Parathyroid adenoma (tissue), 2 donors: ENCODE measurements at regions not wholly inside any gene's neighbourhood (a gene's known extent, or its start where the extent isn't known, plus 50 kb on each side); places are given as distances from the start of the nearest gene placed in this dataset.

Experiments used
- H2AFZ ChIP-seq: fragments of 300-600 bp; sonication (generic); one replicate; pipeline ENCODE4 v1.7.0; 2017; ENCODE audit warnings: antibody characterized with exemption, mild to moderate bottlenecking
- H3K27ac ChIP-seq: fragments of 300-600 bp; sonication (generic); one replicate; pipeline ENCODE4 v1.7.0; 2017
- H3K27me3 ChIP-seq: fragments of 300-600 bp; sonication (generic); one replicate; pipeline ENCODE4 v1.7.0; 2017; ENCODE audit warnings: low read length; ENCODE audit not compliant: control insufficient read depth, insufficient read depth
- H3K36me3 ChIP-seq: fragments of 300-600 bp; sonication (generic); one replicate; pipeline ENCODE4 v1.7.0; 2017; ENCODE audit warnings: low read length; ENCODE audit not compliant: control insufficient read depth, insufficient read depth
- H3K4me1 ChIP-seq: fragments of 300-600 bp; sonication (generic); one replicate; pipeline ENCODE4 v1.7.0; 2017; ENCODE audit warnings: control low read depth
- H3K4me2 ChIP-seq: fragments of 300-600 bp; sonication (generic); one replicate; pipeline ENCODE4 v1.7.0; 2017; ENCODE audit warnings: low read length
- H3K4me3 ChIP-seq: fragments of 300-600 bp; sonication (generic); one replicate; pipeline ENCODE4 v1.7.0; 2017; ENCODE audit warnings: low read depth, low read length
- H3K79me2 ChIP-seq: fragments of 300-600 bp; sonication (generic); one replicate; pipeline ENCODE4 v1.7.0; 2017; ENCODE audit warnings: control low read depth
- H3K9ac ChIP-seq: fragments of 300-600 bp; sonication (generic); one replicate; pipeline ENCODE4 v1.7.0; 2017; ENCODE audit warnings: mild to moderate bottlenecking
- H3K9me3 ChIP-seq: fragments of 300-600 bp; sonication (generic); one replicate; pipeline ENCODE4 v1.7.0; 2017; ENCODE audit warnings: low read length; ENCODE audit not compliant: control insufficient read depth
- TF ChIP-seq, protein P1 (sequence below): fragments of 300-600 bp; sonication (generic); IDR thresholded peaks from one replicate; pipeline ENCODE4 v1.7.0; 2017; ENCODE audit warnings: antibody characterized with exemption, mild to moderate bottlenecking
- donor health status: primary hyperparathyroidism.

DNA sequence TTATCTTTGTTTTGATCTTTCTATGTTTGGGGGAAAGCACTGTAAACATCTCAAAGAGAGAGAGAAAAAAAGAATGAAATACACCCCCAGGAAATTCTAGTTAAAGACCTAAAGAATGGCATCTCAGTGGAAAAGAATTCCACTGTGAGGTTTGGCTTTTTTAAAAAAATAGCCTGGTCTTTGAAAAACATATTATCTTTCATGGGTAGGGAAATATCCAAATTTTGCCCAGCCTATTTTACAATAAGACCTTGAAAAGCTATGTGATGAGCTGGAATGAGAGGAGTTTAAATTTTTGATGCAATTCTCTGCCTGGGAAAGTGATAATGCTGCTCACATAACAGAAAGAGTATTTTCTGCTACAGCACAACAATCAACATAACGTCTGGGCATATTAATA, 348.1 kb upstream of the WWC1 start:
- H3K36me3 ChIP-seq: no peaks in the 10 kb centered on the region
- TF ChIP-seq, protein P1, sequence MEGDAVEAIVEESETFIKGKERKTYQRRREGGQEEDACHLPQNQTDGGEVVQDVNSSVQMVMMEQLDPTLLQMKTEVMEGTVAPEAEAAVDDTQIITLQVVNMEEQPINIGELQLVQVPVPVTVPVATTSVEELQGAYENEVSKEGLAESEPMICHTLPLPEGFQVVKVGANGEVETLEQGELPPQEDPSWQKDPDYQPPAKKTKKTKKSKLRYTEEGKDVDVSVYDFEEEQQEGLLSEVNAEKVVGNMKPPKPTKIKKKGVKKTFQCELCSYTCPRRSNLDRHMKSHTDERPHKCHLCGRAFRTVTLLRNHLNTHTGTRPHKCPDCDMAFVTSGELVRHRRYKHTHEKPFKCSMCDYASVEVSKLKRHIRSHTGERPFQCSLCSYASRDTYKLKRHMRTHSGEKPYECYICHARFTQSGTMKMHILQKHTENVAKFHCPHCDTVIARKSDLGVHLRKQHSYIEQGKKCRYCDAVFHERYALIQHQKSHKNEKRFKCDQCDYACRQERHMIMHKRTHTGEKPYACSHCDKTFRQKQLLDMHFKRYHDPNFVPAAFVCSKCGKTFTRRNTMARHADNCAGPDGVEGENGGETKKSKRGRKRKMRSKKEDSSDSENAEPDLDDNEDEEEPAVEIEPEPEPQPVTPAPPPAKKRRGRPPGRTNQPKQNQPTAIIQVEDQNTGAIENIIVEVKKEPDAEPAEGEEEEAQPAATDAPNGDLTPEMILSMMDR: no peak
- no peak overlapping the region for H3K4me3 ChIP-seq
- no peak overlapping the region for H3K27ac ChIP-seq
- no peak overlapping the region for H3K9ac ChIP-seq
- no peak overlapping the region for H3K4me2 ChIP-seq
- no peaks in the 10 kb centered on the region for H3K27me3 ChIP-seq
- H3K9me3 ChIP-seq: no peaks in the 10 kb centered on the region
- H2AFZ ChIP-seq: no peak overlapping the region
- no peaks in the 10 kb centered on the region for H3K4me1 ChIP-seq
- no peaks in the 10 kb centered on the region for H3K79me2 ChIP-seq

DNA sequence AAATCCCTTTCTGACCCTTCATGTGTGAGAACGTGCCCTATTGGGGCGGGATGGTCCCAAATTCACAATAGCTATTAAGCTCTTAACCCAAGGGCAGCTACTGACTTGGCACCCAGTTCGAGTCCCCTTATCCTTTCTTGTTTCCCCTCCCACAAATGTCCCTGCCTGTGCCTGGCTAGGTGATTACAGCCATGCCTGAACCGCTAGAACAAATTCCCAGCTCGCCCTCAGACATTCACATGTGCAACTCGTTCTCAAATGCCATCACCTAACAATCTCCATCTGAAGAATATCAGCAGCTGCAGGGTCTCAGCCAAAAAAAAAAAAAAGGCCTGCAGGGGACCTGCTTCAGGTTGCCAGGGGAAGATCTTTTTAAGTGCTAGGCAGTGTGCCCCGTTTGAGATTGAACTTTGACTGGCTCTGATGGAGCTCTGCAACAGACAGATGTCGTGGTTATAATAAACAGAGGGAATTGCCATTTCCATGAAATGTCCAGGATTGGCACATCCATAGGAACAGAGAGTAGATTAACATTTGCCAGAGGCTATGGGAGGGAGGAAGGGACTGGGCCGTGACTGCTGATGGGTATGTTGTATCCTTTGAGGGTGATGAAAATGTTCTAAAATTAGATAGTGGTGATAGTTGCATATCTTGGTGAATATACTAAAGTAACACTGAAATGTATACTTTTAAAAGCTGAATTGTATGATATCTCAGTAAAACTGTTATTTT, 347.2 kb upstream of the WWC1 start:
- Histone ChIP-seq H3K4me2 (no peak overlapping the region), H3K9ac (no peak overlapping the region), H3K4me1 (no peaks in the 10 kb centered on the region), H3K27me3 (no peaks in the 10 kb centered on the region), H3K4me3 (no peak overlapping the region), H3K27ac (no peak overlapping the region), H3K79me2 (no peaks in the 10 kb centered on the region), H2AFZ (no peak overlapping the region), H3K9me3 (no peaks in the 10 kb centered on the region), H3K36me3 (no peaks in the 10 kb centered on the region)
- TF ChIP-seq, protein P1: no peak

DNA sequence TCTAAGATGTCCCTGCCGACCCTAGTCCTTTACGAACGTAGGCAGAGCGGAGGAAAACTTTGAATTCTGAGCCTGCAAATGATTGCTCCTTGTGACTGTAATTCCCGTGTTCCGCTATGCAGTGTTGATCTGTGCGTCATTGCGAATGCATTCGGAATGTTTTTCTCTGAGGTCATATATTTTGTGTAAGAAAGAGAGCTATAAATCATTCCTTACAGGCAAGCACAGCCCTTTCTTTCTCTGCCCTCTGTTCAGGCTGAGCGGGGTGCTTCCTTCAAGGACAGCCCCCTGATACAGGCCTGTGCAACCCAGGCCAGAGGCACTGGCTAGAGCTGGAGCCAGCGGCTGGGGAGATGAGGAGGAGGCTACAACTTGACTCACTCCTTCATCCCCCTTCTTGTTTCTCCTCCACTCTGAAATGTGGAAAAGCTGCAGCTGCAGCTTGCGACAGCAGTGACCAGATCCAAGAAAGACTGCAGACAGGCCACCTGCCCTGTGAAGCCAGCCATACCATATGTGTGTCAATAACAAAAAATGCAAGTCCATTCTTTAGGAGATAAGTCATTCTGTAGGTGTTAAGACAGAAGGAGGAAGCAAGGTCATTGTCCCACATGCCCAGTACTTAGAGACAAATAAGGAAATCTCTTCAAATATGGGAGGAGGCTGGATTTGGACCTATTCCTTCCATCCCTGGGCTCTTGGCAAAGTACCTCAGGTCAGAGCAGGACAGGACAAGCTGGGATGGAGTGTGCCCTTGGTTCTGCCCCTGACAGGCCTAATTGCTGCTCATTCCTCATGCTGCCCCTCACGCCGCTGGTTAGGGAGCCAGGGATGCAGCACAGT, 345.7 kb upstream of the WWC1 start:
- H3K27ac ChIP-seq: no peak overlapping the region
- no peak overlapping the region for H3K4me3 ChIP-seq
- TF ChIP-seq, protein P1: no peak

DNA sequence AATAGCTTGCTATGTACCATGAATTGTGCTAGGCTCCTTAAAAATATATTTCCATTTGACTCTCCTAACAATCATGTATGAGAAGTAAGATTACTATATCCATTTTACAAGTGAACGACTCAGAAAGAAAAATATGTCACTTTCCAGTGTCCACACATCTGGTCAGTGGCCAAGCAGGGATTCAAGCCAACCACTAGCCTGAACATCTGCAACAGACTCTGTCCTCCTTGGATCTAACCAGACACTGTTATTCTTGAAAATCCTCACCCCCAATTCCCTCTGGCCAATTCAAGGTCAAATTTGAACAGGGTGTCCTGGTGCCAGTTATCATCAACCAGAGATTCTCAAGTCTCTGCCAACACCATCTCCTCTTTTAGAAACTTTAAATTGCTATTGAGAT, 344.1 kb upstream of the WWC1 start:
- Histone ChIP-seq H2AFZ (no peak overlapping the region), H3K27ac (no peak overlapping the region), H3K4me2 (no peak overlapping the region), H3K79me2 (no peaks in the 10 kb centered on the region), H3K9ac (no peak overlapping the region), H3K27me3 (no peaks in the 10 kb centered on the region), H3K36me3 (no peaks in the 10 kb centered on the region), H3K4me1 (no peaks in the 10 kb centered on the region), H3K4me3 (no peak overlapping the region), H3K9me3 (no peaks in the 10 kb centered on the region)
- TF ChIP-seq, protein P1: no peak

More for the DNA sequence above, 345.7 kb upstream of the WWC1 start:
- H3K4me2 ChIP-seq: no peak overlapping the region
- no peaks in the 10 kb centered on the region for H3K79me2 ChIP-seq
- no peaks in the 10 kb centered on the region for H3K9me3 ChIP-seq
- H3K36me3 ChIP-seq: no peaks in the 10 kb centered on the region
- no peaks in the 10 kb centered on the region for H3K4me1 ChIP-seq
- no peak overlapping the region for H3K9ac ChIP-seq
- H2AFZ ChIP-seq: no peak overlapping the region
- no peaks in the 10 kb centered on the region for H3K27me3 ChIP-seq
